HepG2 (cell line): ENCODE measurements at regions not wholly inside any gene's neighbourhood (a gene's known extent, or its start where the extent isn't known, plus 50 kb on each side); places are given as distances from the start of the nearest gene placed in this dataset.

ENCODE experiments used
- ATAC-seq: fragments of 200-7000 bp; cut with Tn5 transposase; 3 replicates; pipeline ENCODE4 v1.9.1; 2020; ENCODE audit warnings: mild to moderate bottlenecking, moderate library complexity
- BruUV-seq: library from RNA; stranded (reverse); fragments of 400-500 nt; replicated peaks from 2 replicates; lab custom pipeline; 2021; lab: Mats Ljungman, UMichigan
- CTCF ChIA-PET: fragments of 300-600 bp; formaldehyde crosslinking; extraction: SDS; loops from one replicate; lab custom pipeline; 2021; ENCODE audit warnings: low total read pairs, inconsistent platforms, low intra/inter-chr PET ratio; lab: Yijun Ruan, JAX
- POLR2A ChIA-PET: fragments of 350-600 bp; sonication (Branson Sonifier 250); formaldehyde crosslinking; loops from one replicate; lab custom pipeline; 2020; ENCODE audit warnings: antibody characterized with exemption, inconsistent platforms; lab: Yijun Ruan, JAX
- DNase-seq: peaks from one replicate; pipeline ENCODE4 v3.0.0-alpha.2; 2015; ENCODE audit warnings: low spot score
- FAIRE-seq: peaks from 3 replicates; lab custom pipeline; 2011; peaks lifted over from hg19 to GRCh38; lab: Jason Lieb, UNC
- H2AFZ ChIP-seq: one replicate; pipeline ENCODE4 v1.6.1; 2011; ENCODE audit warnings: low read length, inconsistent platforms
- H3K27ac ChIP-seq: fragments of 300-600 bp; 3 replicates; pipeline ENCODE4 v1.8.0; 2011; ENCODE audit warnings: mixed run types, mild to moderate bottlenecking, mixed read lengths, low read length, inconsistent platforms; ENCODE audit not compliant: insufficient read depth; ENCODE audit errors: extremely low read length
- H3K27me3 ChIP-seq, 2 experiments: fragments of 200-600 bp in 1 of 2; 2 replicates in 1 of 2; 3 replicates in 1 of 2; pipeline versions ENCODE4 v1.6.0 to v1.8.0; 2011; ENCODE audit warnings: low read length in 2 of 2, mild to moderate bottlenecking in 2 of 2, moderate library complexity in 2 of 2, inconsistent platforms in 1 of 2; ENCODE audit not compliant: insufficient read depth in 2 of 2, control insufficient read depth in 1 of 2
- H3K36me3 ChIP-seq, 2 experiments: fragments of 200-600 bp in 1 of 2; replicated peaks in 1 of 2; 2 replicates in 1 of 2; 3 replicates in 1 of 2; pipeline versions ENCODE4 v1.5.1 to v1.8.0; 2011; ENCODE audit warnings: low read length in 2 of 2, inconsistent platforms in 1 of 2; ENCODE audit not compliant: insufficient read depth in 2 of 2, control insufficient read depth in 1 of 2
- H3K4me1 ChIP-seq: 2 replicates; pipeline ENCODE4 v1.5.1; 2012; ENCODE audit warnings: low read length, inconsistent platforms; ENCODE audit not compliant: insufficient read depth
- H3K4me2 ChIP-seq: 2 replicates; pipeline ENCODE4 v1.6.0; 2011; ENCODE audit warnings: low read depth, low read length, inconsistent platforms
- H3K4me3 ChIP-seq, 3 experiments: fragments of 200-600 bp in 1 of 3; sonication (generic), shearing (Covaris generic) in 1 of 3; replicated peaks in 1 of 3; 2 replicates each; pipeline ENCODE4 v1.5.1; 2011 to 2016; ENCODE audit warnings: low read length in 3 of 3, inconsistent platforms in 2 of 3, low read depth in 2 of 3, mild to moderate bottlenecking in 2 of 3, control low read depth in 1 of 3, mixed read lengths in 1 of 3; ENCODE audit not compliant: insufficient read depth in 1 of 3
- H3K79me2 ChIP-seq: one replicate; pipeline ENCODE4 v1.6.1; 2011; ENCODE audit warnings: low read length, inconsistent platforms; ENCODE audit not compliant: insufficient read depth
- H3K9ac ChIP-seq: 2 replicates; pipeline ENCODE4 v1.6.0; 2011; ENCODE audit warnings: mild to moderate bottlenecking, low read depth, low read length, inconsistent platforms; ENCODE audit not compliant: insufficient read depth
- H3K9me3 ChIP-seq: 2 replicates; pipeline ENCODE4 v1.5.1; 2012; ENCODE audit warnings: mild to moderate bottlenecking, low read length
- H4K20me1 ChIP-seq: 2 replicates; pipeline ENCODE4 v1.6.0; 2011; ENCODE audit warnings: inconsistent platforms, mild to moderate bottlenecking, low read length, moderate library complexity; ENCODE audit not compliant: insufficient read depth
- AGO2 ChIP-seq: fragments of 200-400 bp; formaldehyde crosslinking; optimal IDR thresholded peaks from 2 replicates; pipeline ENCODE3; 2017; ENCODE audit warnings: mild to moderate bottlenecking, low read depth, low read length, moderate library complexity
- CREB1 ChIP-seq, 2 experiments: fragments of 450-650 bp in 1 of 2; IDR thresholded peaks; 2 replicates each; pipeline ENCODE4 v1.6.1; 2016 to 2017; ENCODE audit warnings: control low read depth in 1 of 2, mild to moderate bottlenecking in 1 of 2, missing compliant biosample characterization in 1 of 2, missing genetic modification characterization in 1 of 2
- MED13 ChIP-seq: sonication (generic); formaldehyde crosslinking; IDR thresholded peaks from 2 replicates; pipeline ENCODE4 v1.5.0; 2020; ENCODE audit warnings: missing genetic modification reagents
- MIER3 ChIP-seq: IDR thresholded peaks from 2 replicates; pipeline ENCODE4 v1.6.1; 2016; ENCODE audit warnings: missing compliant biosample characterization, borderline replicate concordance
- PBX2 ChIP-seq: IDR thresholded peaks from 2 replicates; pipeline ENCODE4 v1.6.1; 2016; ENCODE audit warnings: control low read depth
- POLR2G ChIP-seq: fragments of 200-400 bp; formaldehyde crosslinking; IDR thresholded peaks from 2 replicates; pipeline ENCODE4 v1.6.1; 2018; ENCODE audit warnings: mild to moderate bottlenecking, low read depth, low read length, moderate library complexity
- RNF2 ChIP-seq: fragments of 450-650 bp; conservative IDR thresholded peaks from 2 replicates; pipeline ENCODE4 v1.6.1; 2016; ENCODE audit warnings: low read depth
- SOX5 ChIP-seq: IDR thresholded peaks from 2 replicates; pipeline ENCODE4 v1.6.1; 2016; ENCODE audit warnings: borderline replicate concordance
- ZNF576 ChIP-seq: sonication (generic); formaldehyde crosslinking; IDR thresholded peaks from 2 replicates; pipeline ENCODE4 v1.4.0; 2020; ENCODE audit warnings: mild to moderate bottlenecking, missing genetic modification reagents
- ZNF660 ChIP-seq: sonication (generic); formaldehyde crosslinking; IDR thresholded peaks from 2 replicates; pipeline ENCODE4 v1.5.1; 2020; ENCODE audit warnings: mild to moderate bottlenecking, low read depth, missing genetic modification reagents, borderline replicate concordance
- WGBS: methylation state at CpG from one replicate; pipeline ENCODE4 v1.1.6; 2017; ENCODE audit warnings: low lambda C conversion rate; 5-methylcytosine and 5-hydroxymethylcytosine counted together
- in situ Hi-C: cut with HindIII; loops from 2 replicates; pipeline ENCODE4 v1.10.0; 2017; ENCODE audit warnings: low pct_unique_long_range_greater_than_20kb; ENCODE audit not compliant: extremely low pct_ligation_motif_present
- intact Hi-C: fragments of 100-400 bp; cut with micrococcal nuclease; formaldehyde crosslinking; loops from one replicate; pipeline ENCODE4 v1.10.0; 2022; ENCODE audit not compliant: unreplicated experiment
- TF ChIP-seq, protein P1 (sequence below): sonication (generic); formaldehyde crosslinking; IDR thresholded peaks from 2 replicates; pipeline ENCODE4 v1.4.0; 2020; ENCODE audit warnings: missing genetic modification reagents

DNA sequence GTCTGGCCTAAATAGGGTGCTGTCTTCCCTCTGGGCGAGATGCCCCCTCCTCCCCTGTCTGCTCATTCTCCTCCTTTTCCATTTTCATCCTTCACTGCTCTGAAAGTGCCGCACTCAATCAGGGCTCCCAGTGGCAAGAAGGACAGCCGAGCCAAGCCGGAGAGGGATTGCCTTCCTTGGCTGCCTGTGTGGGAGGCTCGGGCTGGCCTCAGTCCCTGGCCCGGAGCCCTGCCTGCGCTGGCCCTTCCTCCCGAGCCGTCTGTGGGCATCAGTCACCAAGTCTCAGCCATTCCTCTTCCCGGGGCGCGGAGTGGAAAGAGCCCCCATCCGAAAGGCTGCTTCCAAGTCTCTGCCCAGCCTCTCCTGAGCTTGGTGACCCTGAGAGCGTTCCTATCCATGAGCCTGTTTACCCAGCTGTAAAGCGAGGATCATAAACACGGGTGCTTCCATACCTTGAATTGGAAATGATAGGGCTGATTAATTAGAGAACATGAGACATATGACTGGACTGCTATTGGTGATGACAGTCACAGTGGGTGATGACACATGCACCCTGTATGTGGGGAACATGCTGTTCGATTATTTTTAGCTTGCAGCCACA lies 59.1 kb upstream of the TLE3 start:
- no peak for DNase-seq
- Histone ChIP-seq H3K9me3 (no peaks in the 10 kb centered on the region), H3K9ac (no peak overlapping the region), H3K27me3 (peaks cover 9 to 84% of the 10 kb centered on the region in 2 experiments; a peak in 4 of 5 replicates), H3K36me3 (no peaks in the 10 kb centered on the region), H2AFZ (no peak overlapping the region), H3K79me2 (no peaks in the 10 kb centered on the region), H4K20me1 (peaks cover 6% of the 10 kb centered on the region; the same call in 1 of the 2 replicates), H3K27ac (no peak overlapping the region), H3K4me3 (no peak overlapping the region), H3K4me1 (0 out of 2 replicates have a peak, but pooled peaks cover 8% of the 10 kb centered on the region), H3K4me2 (no peak overlapping the region)
- POLR2A ChIA-PET, result no interaction called here
- ATAC-seq, result no peak
- no TSS peak for BruUV-seq
- 56% methylated on average over 12 of the region's 17 CpGs for whole genome bisulfite sequencing
- FAIRE-seq, result no peak
- in situ Hi-C loops, result no loop called here
- intact Hi-C loops, result no loop called here
- TF ChIP-seq CREB1 (IDR thresholded peaks at IDR 0.05) (0 out of 2 replicates have a peak, but pooled peaks have one; percentile 39), CREB1 (CRISPR knock-in tag; IDR thresholded peaks at IDR 0.05) (no peak), AGO2 (no peak)
- CTCF ChIA-PET, result no interaction called here

- Histone ChIP-seq H3K27me3 (peaks cover 9 to 79% of the 10 kb centered on the region in 2 experiments; a peak in 4 of 5 replicates), H3K9ac (no peak overlapping the region), H3K36me3 (no peaks in the 10 kb centered on the region), H3K27ac (no peak overlapping the region), H3K4me2 (no peak overlapping the region), H3K4me1 (0 out of 2 replicates have a peak, but pooled peaks cover 8% of the 10 kb centered on the region), H3K79me2 (no peaks in the 10 kb centered on the region), H3K4me3 (no peak overlapping the region), H4K20me1 (peaks cover 7% of the 10 kb centered on the region; the same call in 1 of the 2 replicates), H2AFZ (no peak overlapping the region), H3K9me3 (no peaks in the 10 kb centered on the region)
- ChIA-PET POLR2A (no interaction called here), CTCF (no interaction called here)
- BruUV-seq, result no TSS peak
- TF ChIP-seq, protein P1, sequence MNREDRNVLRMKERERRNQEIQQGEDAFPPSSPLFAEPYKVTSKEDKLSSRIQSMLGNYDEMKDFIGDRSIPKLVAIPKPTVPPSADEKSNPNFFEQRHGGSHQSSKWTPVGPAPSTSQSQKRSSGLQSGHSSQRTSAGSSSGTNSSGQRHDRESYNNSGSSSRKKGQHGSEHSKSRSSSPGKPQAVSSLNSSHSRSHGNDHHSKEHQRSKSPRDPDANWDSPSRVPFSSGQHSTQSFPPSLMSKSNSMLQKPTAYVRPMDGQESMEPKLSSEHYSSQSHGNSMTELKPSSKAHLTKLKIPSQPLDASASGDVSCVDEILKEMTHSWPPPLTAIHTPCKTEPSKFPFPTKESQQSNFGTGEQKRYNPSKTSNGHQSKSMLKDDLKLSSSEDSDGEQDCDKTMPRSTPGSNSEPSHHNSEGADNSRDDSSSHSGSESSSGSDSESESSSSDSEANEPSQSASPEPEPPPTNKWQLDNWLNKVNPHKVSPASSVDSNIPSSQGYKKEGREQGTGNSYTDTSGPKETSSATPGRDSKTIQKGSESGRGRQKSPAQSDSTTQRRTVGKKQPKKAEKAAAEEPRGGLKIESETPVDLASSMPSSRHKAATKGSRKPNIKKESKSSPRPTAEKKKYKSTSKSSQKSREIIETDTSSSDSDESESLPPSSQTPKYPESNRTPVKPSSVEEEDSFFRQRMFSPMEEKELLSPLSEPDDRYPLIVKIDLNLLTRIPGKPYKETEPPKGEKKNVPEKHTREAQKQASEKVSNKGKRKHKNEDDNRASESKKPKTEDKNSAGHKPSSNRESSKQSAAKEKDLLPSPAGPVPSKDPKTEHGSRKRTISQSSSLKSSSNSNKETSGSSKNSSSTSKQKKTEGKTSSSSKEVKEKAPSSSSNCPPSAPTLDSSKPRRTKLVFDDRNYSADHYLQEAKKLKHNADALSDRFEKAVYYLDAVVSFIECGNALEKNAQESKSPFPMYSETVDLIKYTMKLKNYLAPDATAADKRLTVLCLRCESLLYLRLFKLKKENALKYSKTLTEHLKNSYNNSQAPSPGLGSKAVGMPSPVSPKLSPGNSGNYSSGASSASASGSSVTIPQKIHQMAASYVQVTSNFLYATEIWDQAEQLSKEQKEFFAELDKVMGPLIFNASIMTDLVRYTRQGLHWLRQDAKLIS (CRISPR knock-in tag), result no peak
- TF ChIP-seq RNF2 (no peak), SOX5 (CRISPR knock-in tag) (no peak), POLR2G (no peak), MED13 (CRISPR knock-in tag) (no peak), PBX2 (no peak), MIER3 (no peak), ZNF576 (CRISPR knock-in tag) (no peak), ZNF660 (CRISPR knock-in tag) (no peak)
- intact Hi-C loops, result loop anchor here (5.0 kb wide), 1 partner anchor 632 kb away; no protein-coding TSS in a partner anchor
- in situ Hi-C loops, result no loop called here
- 43% methylated on average over 8 of the region's 12 CpGs for WGBS
- DNase-seq (no peak), ATAC-seq (peak; percentile 31), FAIRE-seq (no peak)
Observed at GRCh38 chr15:70154718-70155347, 57.1 kb upstream of the TLE3 start.
